NCI-H524 (cell line): ENCODE measurements at regions not wholly inside any gene's neighbourhood (a gene's known extent, or its start where the extent isn't known, plus 50 kb on each side); places are given as distances from the start of the nearest gene placed in this dataset.
A peak's percentile ranks its signal among the peaks of the same experiment; 100 is the strongest.
"Not testable (repeated sequence)": the region's sequence is repeated elsewhere in the genome, so short reads cannot be mapped to it uniquely, and the experiment has no call there.

ENCODE experiments used
- DNase-seq, 2 experiments: peaks; one replicate each; lab custom pipeline; 2025; lab: John Stamatoyannopoulos, UW

GRCh38 chr5:84480873-84481637 lies 96.4 kb upstream of the EDIL3 start:
- DNase-seq, result no peak

- DNase-seq, result no peak
These were observed 93.9 kb upstream of the EDIL3 start for GRCh38 chr5:84478603-84479002.

GRCh38 chr5:84477485-84477884 lies 92.8 kb upstream of the EDIL3 start:
- no peak for DNase-seq

- DNase-seq, result no peak
These were observed 89.4 kb upstream of the EDIL3 start for GRCh38 chr5:84474126-84474525.

GRCh38 chr5:84453405-84453804 lies 68.7 kb upstream of the EDIL3 start:
- DNase-seq, result no peak

GRCh38 chr5:84450617-84451414 lies 66.1 kb upstream of the EDIL3 start:
- DNase-seq, result peak in 1 of 2 experiments; percentile 9

GRCh38 chr5:84445049-84445685 lies 60.5 kb upstream of the EDIL3 start:
- no peak for DNase-seq

GRCh38 chr5:84438456-84438855 lies 53.8 kb upstream of the EDIL3 start:
- DNase-seq, result no peak

GRCh38 chr5:84437673-84438315 lies 53.1 kb upstream of the EDIL3 start:
- no peak for DNase-seq

GRCh38 chr5:84436866-84437265 lies 52.2 kb upstream of the EDIL3 start:
- DNase-seq, result no peak

GRCh38 chr5:84435861-84436346 lies 51.2 kb upstream of the EDIL3 start:
- DNase-seq, result not testable (repeated sequence)
